Pancreas (tissue), 10 donors: ENCODE measurements at regions not wholly inside any gene's neighbourhood (a gene's known extent, or its start where the extent isn't known, plus 50 kb on each side); places are given as distances from the start of the nearest gene placed in this dataset.

Experiments
- ATAC-seq, 4 donors: fragments of 200-7000 bp; cut with Tn5 transposase; one replicate each; pipeline versions ENCODE4 v1.8.0 to v1.9.1; 2020; ENCODE audit warnings: mild to moderate bottlenecking in 4 of 4, moderate library complexity in 4 of 4
- DNase-seq, 6 donors: peaks; one replicate each; pipeline ENCODE4 v3.0.0-alpha.2; 2020
- FAIRE-seq: peaks from 2 replicates; lab custom pipeline; 2012; peaks lifted over from hg19 to GRCh38; lab: Jason Lieb, UNC
- H3K27ac ChIP-seq, 4 donors: fragments of 200-600 bp; sonication (generic); 1 replicate in 3 of 4; 2 replicates in 1 of 4; pipeline versions ENCODE4 v1.5.0 to v1.8.0; 2020
- H3K27me3 ChIP-seq, 4 donors: fragments of 200-600 bp; one replicate each; pipeline ENCODE4 v1.8.0; 2021
- H3K36me3 ChIP-seq, 3 donors: fragments of 200-600 bp; sonication (generic) in 1 of 3; one replicate each; pipeline versions ENCODE4 v1.5.0 to v1.8.0; 2020 to 2021
- H3K4me1 ChIP-seq, 3 donors: fragments of 200-600 bp; one replicate each; pipeline ENCODE4 v1.8.0; 2021
- H3K4me3 ChIP-seq, 4 donors: fragments of 200-600 bp; sonication (generic) in 2 of 4; one replicate each; pipeline versions ENCODE4 v1.5.0 to v1.8.0; 2020 to 2021
- H3K9me3 ChIP-seq, 4 donors: fragments of 200-600 bp; one replicate each; pipeline ENCODE4 v1.8.0; 2021
- WGBS, 2 donors: extraction: QIAGEN DNeasy Blood & Tissue Kit; methylation state at CpG; one replicate each; pipeline ENCODE4 v1.1.7; 2013; 5-methylcytosine and 5-hydroxymethylcytosine counted together
- intact Hi-C, 3 donors: fragments of 100-400 bp; cut with DNase I; formaldehyde crosslinking; loops; one replicate each; pipeline versions ENCODE4 v1.11.1 to v1.14.2; 2022
- TF ChIP-seq, protein P1 (sequence below), 4 donors: fragments of 200-600 bp; sonication (generic) in 3 of 4; IDR thresholded peaks; one replicate each; pipeline versions ENCODE4 v1.5.0 to v1.8.0; 2021; ENCODE audit warnings: antibody characterized with exemption in 4 of 4
- donor health status: healthy with polysubstance abuse.
- donor health status: DM: no; HTN: no; CAD: no; lungs with moderate emphysema.
- donor health status: DM: no; HTN: no; CAD: no.
- donor health status: control.
- donor health status: control.
- donor health status: Bipolar disorder and iron deficiency.
- donor health status: DM: yes; HTN: yes; CAD: no.
- donor health status: DM: no; HTN: no; CAD: no.
- donor health status: DM: no; HTN: no; CAD: no.
- donor health status: DM: yes; HTN: yes; CAD: no.

DNA sequence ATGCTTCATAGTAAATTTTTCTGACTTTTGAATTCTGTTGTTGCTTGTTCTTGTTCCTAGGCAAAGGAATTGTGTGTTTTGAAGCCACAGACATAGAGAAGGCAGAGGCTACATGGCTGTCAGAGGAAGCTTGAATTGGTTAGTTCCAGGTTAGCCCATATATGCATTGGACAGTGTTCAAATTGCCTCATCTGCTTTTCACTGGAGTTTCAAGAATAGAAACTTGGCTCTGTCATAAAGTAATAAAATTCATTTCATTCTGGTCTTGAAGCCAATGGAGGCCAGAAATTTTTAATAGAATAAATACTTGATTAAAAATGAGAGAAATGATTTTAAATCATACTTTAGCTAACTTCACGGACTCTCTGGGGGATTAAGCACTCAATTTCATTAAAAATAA, 178.0 kb downstream of the YIPF5 start:
- H3K36me3 ChIP-seq = no peaks in the 10 kb centered on the region
- intact Hi-C loops = no loop called here

DNA sequence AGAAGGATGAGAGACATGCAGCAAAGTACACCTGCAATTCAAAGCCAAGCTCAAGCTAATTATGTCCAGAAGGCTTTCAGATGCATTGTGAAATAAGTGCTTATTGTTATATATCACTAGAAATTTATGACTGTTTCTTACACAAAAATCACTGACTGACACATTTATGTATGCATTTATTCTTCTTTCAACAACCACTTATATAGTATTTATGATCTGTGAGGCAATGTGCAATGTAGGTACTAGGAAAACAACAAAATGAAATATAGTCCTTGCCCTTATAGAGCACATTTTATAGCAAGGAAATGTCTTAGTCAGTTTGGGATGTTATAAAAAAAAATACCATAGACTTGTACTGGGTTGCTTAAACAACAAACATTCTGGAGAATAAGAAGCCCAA, 167.6 kb downstream of the YIPF5 start:
- Histone ChIP-seq H3K4me1 (no peaks in the 10 kb centered on the region), H3K4me3 (no peak overlapping the region), H3K27ac (no peak overlapping the region), H3K36me3 (no peaks in the 10 kb centered on the region), H3K27me3 (no peaks in the 10 kb centered on the region), H3K9me3 (no peaks in the 10 kb centered on the region)
- ATAC-seq = no peak
- TF ChIP-seq, protein P1, sequence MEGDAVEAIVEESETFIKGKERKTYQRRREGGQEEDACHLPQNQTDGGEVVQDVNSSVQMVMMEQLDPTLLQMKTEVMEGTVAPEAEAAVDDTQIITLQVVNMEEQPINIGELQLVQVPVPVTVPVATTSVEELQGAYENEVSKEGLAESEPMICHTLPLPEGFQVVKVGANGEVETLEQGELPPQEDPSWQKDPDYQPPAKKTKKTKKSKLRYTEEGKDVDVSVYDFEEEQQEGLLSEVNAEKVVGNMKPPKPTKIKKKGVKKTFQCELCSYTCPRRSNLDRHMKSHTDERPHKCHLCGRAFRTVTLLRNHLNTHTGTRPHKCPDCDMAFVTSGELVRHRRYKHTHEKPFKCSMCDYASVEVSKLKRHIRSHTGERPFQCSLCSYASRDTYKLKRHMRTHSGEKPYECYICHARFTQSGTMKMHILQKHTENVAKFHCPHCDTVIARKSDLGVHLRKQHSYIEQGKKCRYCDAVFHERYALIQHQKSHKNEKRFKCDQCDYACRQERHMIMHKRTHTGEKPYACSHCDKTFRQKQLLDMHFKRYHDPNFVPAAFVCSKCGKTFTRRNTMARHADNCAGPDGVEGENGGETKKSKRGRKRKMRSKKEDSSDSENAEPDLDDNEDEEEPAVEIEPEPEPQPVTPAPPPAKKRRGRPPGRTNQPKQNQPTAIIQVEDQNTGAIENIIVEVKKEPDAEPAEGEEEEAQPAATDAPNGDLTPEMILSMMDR (IDR thresholded peaks at IDR 0.05) = no peak
- DNase-seq = no peak
- intact Hi-C loops = no loop called here
- no peak for FAIRE-seq

More for the DNA sequence above, 178.0 kb downstream of the YIPF5 start:
- no peak for ATAC-seq
- TF ChIP-seq, protein P1 (IDR thresholded peaks at IDR 0.05) = no peak
- no peaks in the 10 kb centered on the region for H3K4me1 ChIP-seq
- WGBS, 2 donors = 76 to 88% methylated on average over 1 of the region's 1 CpG
- H3K4me3 ChIP-seq = no peak overlapping the region
- no peaks in the 10 kb centered on the region for H3K9me3 ChIP-seq
- no peak overlapping the region for H3K27ac ChIP-seq
- no peak for FAIRE-seq
- no peak for DNase-seq
- H3K27me3 ChIP-seq = no peaks in the 10 kb centered on the region

DNA sequence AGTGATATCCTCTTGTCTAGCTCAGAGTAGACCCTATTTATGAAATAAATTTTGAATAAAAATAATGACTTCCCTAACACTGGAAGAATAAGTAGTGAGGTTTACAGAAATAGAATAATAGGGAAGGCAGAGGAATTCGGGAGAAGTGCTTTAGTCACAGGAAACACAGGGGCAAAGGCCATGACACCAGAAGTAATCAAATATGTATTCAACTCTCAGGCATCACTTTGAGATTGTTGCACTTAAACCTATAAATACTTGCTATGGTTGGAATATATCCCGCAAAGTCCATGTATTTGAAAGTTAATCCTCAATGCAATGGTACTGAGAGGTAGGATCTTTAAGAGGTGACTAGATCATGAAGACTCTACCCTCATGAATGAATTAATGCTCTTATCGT, 166.8 kb downstream of the YIPF5 start:
- TF ChIP-seq, protein P1 (IDR thresholded peaks at IDR 0.05) = no peak
- Histone ChIP-seq H3K4me3 (no peak overlapping the region), H3K27ac (no peak overlapping the region), H3K4me1 (no peaks in the 10 kb centered on the region), H3K27me3 (no peaks in the 10 kb centered on the region), H3K36me3 (no peaks in the 10 kb centered on the region), H3K9me3 (no peaks in the 10 kb centered on the region)
- DNase-seq (no peak), FAIRE-seq (no peak), ATAC-seq (no peak)
- 69 to 76% methylated on average over 3 of the region's 3 CpGs for WGBS, 2 donors
- intact Hi-C loops = no loop called here

DNA sequence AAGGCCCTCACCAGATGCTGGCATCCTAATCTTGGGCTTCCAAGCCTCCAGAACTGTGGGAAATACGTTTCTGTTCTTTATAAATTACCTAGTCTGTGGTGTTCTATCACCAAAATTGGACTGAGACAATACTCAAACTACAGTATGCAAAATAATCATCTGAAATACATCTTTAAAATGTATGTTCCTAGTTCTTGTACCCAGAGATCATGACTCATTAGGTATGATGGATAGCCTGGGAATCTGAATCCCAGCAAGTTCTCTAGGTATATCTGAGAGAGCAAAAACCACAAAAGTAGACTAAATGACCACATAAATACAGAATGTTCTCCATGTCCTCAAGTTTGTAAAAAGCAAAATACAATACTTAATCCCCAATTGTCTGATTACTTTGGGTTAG, 166.3 kb downstream of the YIPF5 start:
- Histone ChIP-seq H3K27ac (no peak overlapping the region), H3K4me3 (no peak overlapping the region), H3K9me3 (no peaks in the 10 kb centered on the region), H3K27me3 (no peaks in the 10 kb centered on the region), H3K4me1 (no peaks in the 10 kb centered on the region), H3K36me3 (no peaks in the 10 kb centered on the region)
- FAIRE-seq = no peak
- DNase-seq = no peak
- intact Hi-C loops = no loop called here
- no peak for ATAC-seq
- 27 to 53% methylated on average over 1 of the region's 1 CpG for WGBS, 2 donors
- TF ChIP-seq, protein P1 (IDR thresholded peaks at IDR 0.05) = no peak

DNA sequence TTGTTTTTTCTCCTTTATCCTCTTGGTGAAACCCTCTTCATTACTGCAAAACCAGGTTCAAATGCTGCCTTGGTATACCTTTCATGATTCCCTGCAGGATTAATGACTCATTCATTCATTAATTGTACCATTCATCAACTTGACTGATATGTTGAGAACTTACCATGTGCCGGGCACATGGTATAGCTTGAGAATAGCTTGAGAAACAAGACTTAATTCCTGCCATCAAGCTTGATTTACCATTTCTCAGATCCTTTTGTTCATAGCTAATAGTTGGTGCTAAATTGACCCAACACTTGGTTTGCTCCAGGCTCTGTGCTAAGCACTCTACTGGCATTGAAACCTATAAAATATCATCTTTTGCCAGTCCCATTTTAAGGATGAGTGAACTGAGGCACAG, 165.7 kb downstream of the YIPF5 start:
- H3K27ac ChIP-seq = no peak overlapping the region
- H3K36me3 ChIP-seq = no peaks in the 10 kb centered on the region
- DNase-seq (no peak), ATAC-seq (no peak), FAIRE-seq (no peak)
- H3K4me3 ChIP-seq = no peak overlapping the region
- WGBS, 2 donors = 87 to 95% methylated on average over 1 of the region's 1 CpG
- no peaks in the 10 kb centered on the region for H3K27me3 ChIP-seq
- intact Hi-C loops = no loop called here
- H3K9me3 ChIP-seq = no peaks in the 10 kb centered on the region
- no peaks in the 10 kb centered on the region for H3K4me1 ChIP-seq
- TF ChIP-seq, protein P1 (IDR thresholded peaks at IDR 0.05) = no peak
